ENCODE measurements at regions not wholly inside any gene's neighbourhood (a gene's known extent, or its start where the extent isn't known, plus 50 kb on each side); places are given as distances from the start of the nearest gene placed in this dataset.
A peak's percentile ranks its signal among the peaks of the same experiment; 100 is the strongest.

DNA sequence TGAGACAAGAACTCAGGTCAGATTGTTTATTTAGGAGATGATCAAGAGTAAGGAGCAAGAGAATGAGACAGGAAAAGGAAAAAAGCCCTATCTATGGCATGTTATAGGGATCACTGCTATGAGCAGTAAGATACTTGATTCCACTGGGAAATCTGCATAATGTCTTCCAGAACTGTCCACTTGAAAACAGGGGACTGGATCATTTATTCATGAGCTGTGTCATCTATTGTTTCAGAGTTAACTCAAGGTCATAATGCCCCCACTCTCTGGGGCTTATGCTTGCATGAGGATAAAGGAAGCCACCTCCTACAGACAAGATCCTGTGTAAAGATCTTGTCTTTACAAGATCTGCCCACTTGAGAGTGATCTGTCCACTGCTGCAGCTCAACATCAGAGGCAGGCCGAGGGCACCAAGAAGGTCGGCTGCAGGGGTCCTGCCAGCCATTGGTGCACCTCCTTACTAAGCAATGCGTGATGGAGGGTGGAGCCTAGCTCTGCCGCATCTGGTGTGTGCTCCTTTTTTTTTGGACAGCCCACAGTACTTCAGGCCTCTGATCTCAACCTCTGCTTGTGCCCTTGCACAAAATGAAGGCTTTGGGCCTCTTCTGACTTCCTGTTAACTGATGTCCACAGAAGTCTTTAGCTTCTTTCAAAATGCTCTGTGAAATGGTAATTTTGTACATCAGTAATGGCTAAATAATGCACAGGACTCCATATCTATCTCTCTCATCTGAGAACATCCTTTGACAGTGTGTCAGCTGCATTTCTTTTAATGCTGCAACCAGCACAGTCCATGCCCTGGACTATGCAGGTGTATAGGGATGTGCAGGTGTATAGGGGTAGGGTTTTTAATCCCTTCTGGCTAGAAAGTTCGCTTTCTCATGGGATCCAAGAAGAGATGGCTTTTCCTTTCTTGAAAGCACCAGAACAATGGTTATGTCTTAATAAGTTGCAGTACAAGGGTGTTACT is 95.9 kb upstream of the TRPC3 start:
- H3K79me2 ChIP-seq (ENCODE audit: control insufficient read depth, insufficient read depth, low read length): no peaks in the 10 kb centered on the region
- DNase-seq (ENCODE audit: low read depth in 2 of 2): no peak
- no peak for TF ChIP-seq EZH2 (IDR thresholded peaks at IDR 0.05; ENCODE audit: low read length, missing control alignments)
- TF ChIP-seq CTCF (conservative IDR thresholded peaks at IDR 0.05 in 1 of 2, IDR thresholded peaks at IDR 0.05 in 1 of 2; ENCODE audit: low read depth in 1 of 2, low read length in 2 of 2): no peak
- no peak overlapping the region for H2AFZ ChIP-seq (ENCODE audit: low read length)
- H3K27ac ChIP-seq (ENCODE audit: insufficient read depth, low read length): no peak overlapping the region
- H4K20me1 ChIP-seq (ENCODE audit: control insufficient read depth, extremely low read depth, insufficient read depth, low read length): no peaks in the 10 kb centered on the region
- no peaks in the 10 kb centered on the region for H3K27me3 ChIP-seq (ENCODE audit: control insufficient read depth, insufficient read depth, low read length)
- H3K4me3 ChIP-seq (replicated peaks in 1 of 4; ENCODE audit: control extremely low read depth in 1 of 4, insufficient read depth in 1 of 4, low read depth in 3 of 4, low read length in 4 of 4): no peak overlapping the region
- H3K9me3 ChIP-seq (ENCODE audit: control insufficient read depth, insufficient read depth, low read depth, low read length): no peaks in the 10 kb centered on the region
- H3K4me1 ChIP-seq (ENCODE audit: control insufficient read depth, extremely low read depth, insufficient read depth, low read length): peaks cover 2% of the 10 kb centered on the region
- no peak overlapping the region for H3K9ac ChIP-seq (ENCODE audit: insufficient read depth, low read length)
- no peaks in the 10 kb centered on the region for H3K36me3 ChIP-seq (ENCODE audit: control insufficient read depth, insufficient read depth, low read length)
- no peak overlapping the region for H3K4me2 ChIP-seq (ENCODE audit: extremely low read depth, insufficient read depth, low read length)

DNA sequence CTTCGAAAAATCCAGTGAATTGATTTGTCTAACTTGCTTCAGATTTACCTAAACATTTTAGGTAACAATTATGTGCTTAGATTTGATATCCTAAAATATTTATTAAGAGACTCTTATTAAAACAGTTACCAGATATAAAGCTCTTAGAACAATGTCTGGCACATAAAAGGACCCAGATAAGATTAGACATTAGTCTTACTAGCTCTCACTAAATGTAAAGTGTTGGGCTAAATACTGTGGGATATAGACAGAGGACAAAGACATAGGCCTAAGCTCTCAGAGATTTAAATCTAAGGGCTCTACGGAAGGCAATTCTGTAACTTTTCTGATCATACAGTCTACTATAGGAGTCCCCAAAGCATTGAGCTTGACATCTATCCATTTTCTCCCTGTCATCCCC is 94.4 kb upstream of the TRPC3 start:
- Histone ChIP-seq H3K4me1 (ENCODE audit: control insufficient read depth, extremely low read depth, insufficient read depth, low read length) (peaks cover 2% of the 10 kb centered on the region), H3K27me3 (ENCODE audit: control insufficient read depth, insufficient read depth, low read length) (no peaks in the 10 kb centered on the region), H2AFZ (ENCODE audit: low read length) (no peak overlapping the region), H3K79me2 (ENCODE audit: control insufficient read depth, insufficient read depth, low read length) (no peaks in the 10 kb centered on the region), H3K27ac (ENCODE audit: insufficient read depth, low read length) (no peak overlapping the region), H3K36me3 (ENCODE audit: control insufficient read depth, insufficient read depth, low read length) (no peaks in the 10 kb centered on the region), H3K4me2 (ENCODE audit: extremely low read depth, insufficient read depth, low read length) (no peak overlapping the region), H4K20me1 (ENCODE audit: control insufficient read depth, extremely low read depth, insufficient read depth, low read length) (no peaks in the 10 kb centered on the region), H3K4me3 (replicated peaks in 1 of 4; ENCODE audit: control extremely low read depth in 1 of 4, insufficient read depth in 1 of 4, low read depth in 3 of 4, low read length in 4 of 4) (no peak overlapping the region), H3K9me3 (ENCODE audit: control insufficient read depth, insufficient read depth, low read depth, low read length) (no peaks in the 10 kb centered on the region), H3K9ac (ENCODE audit: insufficient read depth, low read length) (no peak overlapping the region)
- no peak for TF ChIP-seq EZH2 (IDR thresholded peaks at IDR 0.05; ENCODE audit: low read length, missing control alignments)
- no peak for TF ChIP-seq CTCF (conservative IDR thresholded peaks at IDR 0.05 in 1 of 2, IDR thresholded peaks at IDR 0.05 in 1 of 2; ENCODE audit: low read depth in 1 of 2, low read length in 2 of 2)
- DNase-seq (ENCODE audit: low read depth in 2 of 2): no peak

GRCh38 chr4:122045533-122045932 is 93.7 kb upstream of the TRPC3 start:
- H3K27me3 ChIP-seq (ENCODE audit: control insufficient read depth, insufficient read depth, low read length): no peaks in the 10 kb centered on the region
- H2AFZ ChIP-seq (ENCODE audit: low read length): no peak overlapping the region
- peak overlapping the region; percentile 37 for H3K4me2 ChIP-seq (ENCODE audit: extremely low read depth, insufficient read depth, low read length)
- peaks cover 2% of the 10 kb centered on the region for H3K4me1 ChIP-seq (ENCODE audit: control insufficient read depth, extremely low read depth, insufficient read depth, low read length)
- no peaks in the 10 kb centered on the region for H3K79me2 ChIP-seq (ENCODE audit: control insufficient read depth, insufficient read depth, low read length)
- no peak overlapping the region for H3K27ac ChIP-seq (ENCODE audit: insufficient read depth, low read length)
- H3K9ac ChIP-seq (ENCODE audit: insufficient read depth, low read length): no peak overlapping the region
- no peak for TF ChIP-seq EZH2 (IDR thresholded peaks at IDR 0.05; ENCODE audit: low read length, missing control alignments)
- TF ChIP-seq CTCF (conservative IDR thresholded peaks at IDR 0.05 in 1 of 2, IDR thresholded peaks at IDR 0.05 in 1 of 2; ENCODE audit: low read depth in 1 of 2, low read length in 2 of 2): no peak
- no peak overlapping the region for H3K4me3 ChIP-seq (replicated peaks in 1 of 4; ENCODE audit: control extremely low read depth in 1 of 4, insufficient read depth in 1 of 4, low read depth in 3 of 4, low read length in 4 of 4)
- no peaks in the 10 kb centered on the region for H3K9me3 ChIP-seq (ENCODE audit: control insufficient read depth, insufficient read depth, low read depth, low read length)
- DNase-seq (ENCODE audit: low read depth in 2 of 2): peak; percentile 90 to 97
- no peaks in the 10 kb centered on the region for H4K20me1 ChIP-seq (ENCODE audit: control insufficient read depth, extremely low read depth, insufficient read depth, low read length)
- H3K36me3 ChIP-seq (ENCODE audit: control insufficient read depth, insufficient read depth, low read length): no peaks in the 10 kb centered on the region
